HFF-Myc (cell line): ENCODE measurements at regions not wholly inside any gene's neighbourhood (a gene's known extent, or its start where the extent isn't known, plus 50 kb on each side); places are given as distances from the start of the nearest gene placed in this dataset.

Source experiments
- DNase-seq: peaks from one replicate; pipeline ENCODE4 v3.0.0-alpha.2; 2011; ENCODE audit warnings: low read depth; ENCODE audit errors: extremely low read depth
- H3K4me3 ChIP-seq: replicated peaks from 2 replicates; pipeline ENCODE4 v1.5.1; 2011; ENCODE audit warnings: low read depth, mild to moderate bottlenecking, control low read depth, low read length
- CTCF ChIP-seq: IDR thresholded peaks from 2 replicates; pipeline ENCODE4 v1.5.1; 2012; ENCODE audit warnings: mild to moderate bottlenecking, low read depth, low read length, control low read depth; ENCODE audit errors: missing control alignments

- H3K4me3 ChIP-seq, result no peak overlapping the region
- no peak for DNase-seq
- TF ChIP-seq CTCF, result no peak
Observed at GRCh38 chr1:193767886-193768285, 581.5 kb upstream of the B3GALT2 start.

- no peak for TF ChIP-seq CTCF
- no peak overlapping the region for H3K4me3 ChIP-seq
- DNase-seq, result no peak
Observed at GRCh38 chr1:193766329-193766728, 579.9 kb upstream of the B3GALT2 start.

- DNase-seq, result no peak
- TF ChIP-seq CTCF, result no peak
- H3K4me3 ChIP-seq, result no peak overlapping the region
Observed at GRCh38 chr1:193763266-193763665, 576.9 kb upstream of the B3GALT2 start.

GRCh38 chr1:193762236-193762635, 575.8 kb upstream of the B3GALT2 start:
- H3K4me3 ChIP-seq, result no peak overlapping the region
- no peak for DNase-seq
- no peak for TF ChIP-seq CTCF

- no peak for TF ChIP-seq CTCF
- H3K4me3 ChIP-seq, result no peak overlapping the region
- no peak for DNase-seq
Observed at GRCh38 chr1:193755441-193755840, 569.0 kb upstream of the B3GALT2 start.

GRCh38 chr1:193754732-193755427, 568.5 kb upstream of the B3GALT2 start:
- no peak for DNase-seq
- TF ChIP-seq CTCF, result peak; percentile 22
- no peak overlapping the region for H3K4me3 ChIP-seq

GRCh38 chr1:193754151-193754550, 567.7 kb upstream of the B3GALT2 start:
- H3K4me3 ChIP-seq, result no peak overlapping the region
- no peak for TF ChIP-seq CTCF
- DNase-seq, result no peak
